ENCODE measurements at regions not wholly inside any gene's neighbourhood (a gene's known extent, or its start where the extent isn't known, plus 50 kb on each side); places are given as distances from the start of the nearest gene placed in this dataset.

DNA sequence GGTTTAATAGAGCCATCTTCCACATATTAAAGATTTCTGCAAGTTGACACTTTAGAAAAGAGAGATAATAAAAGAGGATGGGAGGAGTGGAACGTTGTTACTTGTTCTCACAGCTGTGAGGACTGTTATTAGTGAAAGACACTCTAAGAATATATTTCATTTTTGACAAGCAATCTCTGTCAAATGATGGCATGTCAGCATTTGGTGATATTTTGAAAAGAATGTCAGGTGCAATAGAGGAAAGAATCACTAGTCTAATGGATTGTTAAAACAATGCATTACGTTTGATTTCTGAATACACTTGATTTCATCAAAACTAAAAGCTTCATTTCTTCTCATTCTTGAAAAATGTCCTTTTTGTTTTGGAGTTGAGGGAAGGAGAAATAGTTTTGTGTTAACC is 853.4 kb downstream of the PLA2G4A start:
- no peak overlapping the region for H3K27ac ChIP-seq (ENCODE audit: low read depth, low read length, poor library complexity, severe bottlenecking)
- BruUV-seq (replicated peaks): no TSS peak

GRCh38 chr1:187685333-187685732 is 856.6 kb downstream of the PLA2G4A start:
- intact Hi-C loops (cut with micrococcal nuclease; ENCODE audit: unreplicated experiment): no loop called here
- no peak overlapping the region for H3K27ac ChIP-seq (ENCODE audit: low read depth, low read length, poor library complexity, severe bottlenecking)
- no peaks in the 10 kb centered on the region for H4K20me1 ChIP-seq (ENCODE audit: insufficient read depth, low read length)
- no peak overlapping the region for H3K4me3 ChIP-seq (ENCODE audit: low read depth, low read length, poor library complexity, severe bottlenecking)
- TF ChIP-seq EZH2phosphoT487 (IDR thresholded peaks at IDR 0.05; ENCODE audit: borderline replicate concordance, low read depth, low read length): no peak
- TF ChIP-seq, protein P1, sequence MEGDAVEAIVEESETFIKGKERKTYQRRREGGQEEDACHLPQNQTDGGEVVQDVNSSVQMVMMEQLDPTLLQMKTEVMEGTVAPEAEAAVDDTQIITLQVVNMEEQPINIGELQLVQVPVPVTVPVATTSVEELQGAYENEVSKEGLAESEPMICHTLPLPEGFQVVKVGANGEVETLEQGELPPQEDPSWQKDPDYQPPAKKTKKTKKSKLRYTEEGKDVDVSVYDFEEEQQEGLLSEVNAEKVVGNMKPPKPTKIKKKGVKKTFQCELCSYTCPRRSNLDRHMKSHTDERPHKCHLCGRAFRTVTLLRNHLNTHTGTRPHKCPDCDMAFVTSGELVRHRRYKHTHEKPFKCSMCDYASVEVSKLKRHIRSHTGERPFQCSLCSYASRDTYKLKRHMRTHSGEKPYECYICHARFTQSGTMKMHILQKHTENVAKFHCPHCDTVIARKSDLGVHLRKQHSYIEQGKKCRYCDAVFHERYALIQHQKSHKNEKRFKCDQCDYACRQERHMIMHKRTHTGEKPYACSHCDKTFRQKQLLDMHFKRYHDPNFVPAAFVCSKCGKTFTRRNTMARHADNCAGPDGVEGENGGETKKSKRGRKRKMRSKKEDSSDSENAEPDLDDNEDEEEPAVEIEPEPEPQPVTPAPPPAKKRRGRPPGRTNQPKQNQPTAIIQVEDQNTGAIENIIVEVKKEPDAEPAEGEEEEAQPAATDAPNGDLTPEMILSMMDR (conservative IDR thresholded peaks at IDR 0.05; ENCODE audit: low read length): no peak
- no peaks in the 10 kb centered on the region for H3K79me2 ChIP-seq (ENCODE audit: insufficient read depth, low read depth, low read length)
- no peaks in the 10 kb centered on the region for H3K4me1 ChIP-seq (ENCODE audit: insufficient read depth, low read length, poor library complexity, severe bottlenecking)
- H2AFZ ChIP-seq (ENCODE audit: low read length): no peak overlapping the region
- no peak overlapping the region for H3K4me2 ChIP-seq (ENCODE audit: low read length)
- ChIA-PET POLR2A (no interaction called here), CTCF (ENCODE audit: unreplicated experiment) (no interaction called here)
- H3K36me3 ChIP-seq (ENCODE audit: insufficient read depth, low read length): no peaks in the 10 kb centered on the region
- BruUV-seq (replicated peaks): no TSS peak
- no peaks in the 10 kb centered on the region for H3K9me3 ChIP-seq (ENCODE audit: low read length)
- no peaks in the 10 kb centered on the region for H3K9me2 ChIP-seq (ENCODE audit: insufficient read depth, low read length)
- DNase-seq (ENCODE audit: low spot score): no peak

More for the DNA sequence above, 853.4 kb downstream of the PLA2G4A start:
- Histone ChIP-seq H3K4me3 (ENCODE audit: low read depth, low read length, poor library complexity, severe bottlenecking) (no peak overlapping the region), H4K20me1 (ENCODE audit: insufficient read depth, low read length) (no peaks in the 10 kb centered on the region), H3K4me2 (ENCODE audit: low read length) (no peak overlapping the region), H3K9me2 (ENCODE audit: insufficient read depth, low read length) (no peaks in the 10 kb centered on the region), H3K9me3 (ENCODE audit: low read length) (no peaks in the 10 kb centered on the region), H2AFZ (ENCODE audit: low read length) (no peak overlapping the region), H3K36me3 (ENCODE audit: insufficient read depth, low read length) (no peaks in the 10 kb centered on the region), H3K79me2 (ENCODE audit: insufficient read depth, low read depth, low read length) (no peaks in the 10 kb centered on the region), H3K4me1 (ENCODE audit: insufficient read depth, low read length, poor library complexity, severe bottlenecking) (no peaks in the 10 kb centered on the region)
- POLR2A ChIA-PET: no interaction called here
- TF ChIP-seq, protein P1 (conservative IDR thresholded peaks at IDR 0.05; ENCODE audit: low read length): no peak
- TF ChIP-seq EZH2phosphoT487 (IDR thresholded peaks at IDR 0.05; ENCODE audit: borderline replicate concordance, low read depth, low read length): no peak
- intact Hi-C loops (cut with micrococcal nuclease; ENCODE audit: unreplicated experiment): no loop called here
- DNase-seq (ENCODE audit: low spot score): no peak
- CTCF ChIA-PET (ENCODE audit: unreplicated experiment): no interaction called here

DNA sequence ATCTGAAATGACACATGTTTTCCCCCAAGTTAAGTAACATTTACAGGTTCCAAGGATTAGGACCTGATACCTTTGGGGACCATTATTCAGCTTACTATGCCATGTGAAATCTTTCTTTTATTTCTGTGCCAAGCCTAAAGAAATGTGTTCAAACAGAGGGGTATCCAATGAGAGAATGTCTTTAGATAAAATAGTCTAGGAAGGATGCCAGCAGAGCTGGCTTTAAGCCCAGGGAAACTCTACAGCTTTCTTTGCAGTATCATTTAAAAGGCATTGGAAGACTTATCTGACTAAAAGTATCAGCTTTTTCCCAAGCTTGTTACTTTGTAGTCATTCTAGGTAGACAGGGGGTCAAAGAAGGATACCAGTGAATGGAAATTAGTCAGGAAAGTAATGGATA is 860.4 kb downstream of the PLA2G4A start:
- BruUV-seq (replicated peaks): no TSS peak
- H2AFZ ChIP-seq (ENCODE audit: low read length): no peak overlapping the region
- no peaks in the 10 kb centered on the region for H3K4me1 ChIP-seq (ENCODE audit: insufficient read depth, low read length, poor library complexity, severe bottlenecking)
- no peak overlapping the region for H3K4me3 ChIP-seq (ENCODE audit: low read depth, low read length, poor library complexity, severe bottlenecking)
- no peaks in the 10 kb centered on the region for H4K20me1 ChIP-seq (ENCODE audit: insufficient read depth, low read length)
- TF ChIP-seq, protein P1 (conservative IDR thresholded peaks at IDR 0.05; ENCODE audit: low read length): no peak
- TF ChIP-seq EZH2phosphoT487 (IDR thresholded peaks at IDR 0.05; ENCODE audit: borderline replicate concordance, low read depth, low read length): no peak
- CTCF ChIA-PET (ENCODE audit: unreplicated experiment): no interaction called here
- H3K4me2 ChIP-seq (ENCODE audit: low read length): no peak overlapping the region
- no peaks in the 10 kb centered on the region for H3K9me3 ChIP-seq (ENCODE audit: low read length)
- DNase-seq (ENCODE audit: low spot score): no peak
- POLR2A ChIA-PET: no interaction called here
- H3K9me2 ChIP-seq (ENCODE audit: insufficient read depth, low read length): no peaks in the 10 kb centered on the region
- no peaks in the 10 kb centered on the region for H3K79me2 ChIP-seq (ENCODE audit: insufficient read depth, low read depth, low read length)
- no peaks in the 10 kb centered on the region for H3K36me3 ChIP-seq (ENCODE audit: insufficient read depth, low read length)
- intact Hi-C loops (cut with micrococcal nuclease; ENCODE audit: unreplicated experiment): no loop called here
- no peak overlapping the region for H3K27ac ChIP-seq (ENCODE audit: low read depth, low read length, poor library complexity, severe bottlenecking)

Measured in OCI-LY7 (cell line).